ENCODE measurements at regions not wholly inside any gene's neighbourhood (a gene's known extent, or its start where the extent isn't known, plus 50 kb on each side); places are given as distances from the start of the nearest gene placed in this dataset.

DNA sequence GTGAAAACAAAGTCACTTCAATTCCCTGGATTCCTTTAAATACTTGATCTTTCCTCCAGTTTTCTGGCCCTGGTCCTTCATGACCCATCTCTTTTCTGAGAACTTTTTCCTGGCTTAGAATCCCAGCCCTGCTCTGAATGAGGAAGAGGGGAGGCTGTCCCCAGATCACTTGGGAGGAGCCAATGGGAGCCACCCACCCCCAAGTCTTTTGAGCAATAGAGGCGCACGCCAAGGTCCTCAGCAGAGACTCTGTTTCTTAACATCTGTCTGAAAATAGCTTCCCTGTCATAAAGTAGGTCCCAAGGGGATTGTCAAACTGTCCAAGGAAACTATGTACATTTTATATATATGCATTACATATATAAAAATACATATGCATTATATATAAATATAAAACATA is 126.8 kb downstream of the ADRA2A start:
- DNase-seq, result no peak

DNA sequence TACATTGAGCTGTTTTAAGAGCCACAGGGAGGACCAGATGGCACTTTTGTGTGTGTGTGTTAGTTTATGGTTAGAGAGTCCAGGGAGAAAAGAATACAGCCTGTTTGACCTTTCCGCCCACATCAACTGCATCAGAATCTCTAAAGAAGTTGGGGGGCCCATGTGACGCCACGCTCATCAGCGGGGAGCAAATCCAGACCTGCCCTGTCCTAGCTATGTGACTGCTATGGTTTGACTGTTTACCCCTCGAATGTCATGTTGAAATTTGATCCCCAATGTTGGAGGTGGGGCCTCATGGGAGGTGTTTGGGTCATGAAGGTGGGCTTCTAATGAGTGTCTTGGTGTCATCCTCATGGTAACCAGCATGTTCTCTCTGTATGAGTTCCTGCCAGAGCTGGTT is 128.0 kb downstream of the ADRA2A start:
- DNase-seq, result no peak

DNA sequence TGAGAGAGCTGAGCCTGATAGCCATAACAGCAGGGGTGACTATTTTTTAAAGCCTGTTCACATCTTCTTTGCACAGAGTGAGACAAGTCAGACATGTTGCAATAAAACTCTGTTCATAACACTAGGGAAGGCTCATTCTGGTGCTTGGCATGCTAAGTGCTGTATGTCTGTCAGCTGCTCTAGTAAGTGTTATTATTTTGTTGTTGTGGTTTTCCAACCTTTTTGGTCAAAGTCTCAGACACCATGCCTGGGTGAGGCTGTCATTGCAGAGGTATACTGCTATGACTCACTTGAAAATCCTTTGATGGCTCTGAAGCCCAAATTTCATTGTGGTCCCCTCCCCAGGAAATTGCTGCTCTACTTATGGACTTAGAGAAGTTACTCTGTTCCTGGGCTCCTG is 129.7 kb downstream of the ADRA2A start:
- no peak for DNase-seq

DNA sequence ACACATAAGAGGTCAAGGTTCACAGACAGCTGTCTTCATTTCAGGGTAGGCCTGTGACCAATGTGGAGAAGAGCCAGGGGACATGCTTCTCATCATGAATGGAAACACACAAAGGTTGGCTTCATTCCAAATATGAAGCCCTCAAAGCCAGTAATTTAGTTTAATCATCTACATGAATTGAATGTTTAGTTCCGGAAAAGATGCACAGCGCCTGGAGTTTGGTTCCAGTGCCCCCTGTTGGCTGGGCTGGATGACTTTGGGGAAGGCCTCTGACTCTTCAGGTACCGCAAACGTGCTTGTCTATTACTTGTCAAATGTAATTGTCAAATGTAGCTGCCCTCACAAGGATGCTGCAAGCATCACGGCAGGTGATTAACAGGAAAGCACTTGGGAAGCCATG is 130.7 kb downstream of the ADRA2A start:
- peak in 1 of 2 donors; percentile 35 for DNase-seq

DNA sequence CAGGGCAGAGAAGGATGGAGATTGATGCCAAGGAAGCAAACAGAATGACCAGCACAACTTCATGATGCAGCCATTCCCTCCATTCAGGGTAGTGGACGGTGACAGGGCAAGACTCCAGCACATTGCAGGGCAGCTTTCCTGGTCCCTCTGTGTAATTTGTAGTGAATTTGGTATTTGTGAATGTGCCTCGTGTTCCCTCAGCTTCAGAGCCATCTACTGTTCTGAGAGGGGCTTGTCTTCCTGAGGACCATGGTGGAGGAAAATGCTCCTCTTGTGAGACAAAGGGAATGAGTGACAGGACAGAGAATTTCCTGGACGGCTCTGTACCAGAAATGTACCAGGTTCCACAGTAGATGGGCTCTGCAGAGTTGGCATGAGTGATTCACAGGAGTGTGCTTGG is 132.1 kb downstream of the ADRA2A start:
- DNase-seq, result no peak

DNA sequence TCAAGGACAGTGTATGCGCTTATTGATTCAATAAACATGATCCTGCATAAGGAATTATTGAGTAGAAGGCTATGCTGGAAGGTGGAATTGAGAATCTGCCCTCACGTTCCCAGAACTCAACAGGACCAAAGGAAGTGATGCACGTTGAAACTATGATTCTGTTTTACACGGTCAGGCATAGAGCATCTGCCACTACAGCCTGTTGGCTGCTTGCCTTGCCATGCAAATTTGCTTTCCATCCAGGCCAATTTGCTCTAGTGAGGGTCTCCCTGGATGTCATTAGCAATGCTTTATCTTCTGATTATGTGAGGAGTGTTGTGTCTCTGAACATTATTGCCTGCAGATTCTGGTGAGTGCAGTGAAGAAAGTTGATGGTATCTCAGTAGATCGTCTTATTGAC is 132.9 kb downstream of the ADRA2A start:
- no peak for DNase-seq

DNA sequence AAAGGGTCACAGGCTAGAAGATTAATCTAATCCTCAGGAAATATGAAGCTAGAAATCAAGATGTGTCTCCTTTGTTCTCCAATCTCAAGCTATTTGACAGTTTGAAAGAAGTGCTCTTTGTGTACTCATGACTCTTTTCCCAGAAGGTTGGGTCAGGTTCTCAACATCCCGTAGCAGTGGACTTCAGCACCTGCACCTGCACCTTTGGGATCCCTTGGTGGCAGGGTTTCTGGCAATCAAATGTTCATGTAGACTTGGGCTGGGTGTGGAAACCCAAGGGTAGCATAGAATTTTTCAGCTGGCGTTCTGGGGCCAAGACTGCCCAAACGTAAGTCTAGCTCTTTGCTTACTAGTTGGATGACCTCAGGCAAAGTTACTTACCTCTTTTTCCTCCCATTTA is 134.4 kb downstream of the ADRA2A start:
- no peak for DNase-seq

DNA sequence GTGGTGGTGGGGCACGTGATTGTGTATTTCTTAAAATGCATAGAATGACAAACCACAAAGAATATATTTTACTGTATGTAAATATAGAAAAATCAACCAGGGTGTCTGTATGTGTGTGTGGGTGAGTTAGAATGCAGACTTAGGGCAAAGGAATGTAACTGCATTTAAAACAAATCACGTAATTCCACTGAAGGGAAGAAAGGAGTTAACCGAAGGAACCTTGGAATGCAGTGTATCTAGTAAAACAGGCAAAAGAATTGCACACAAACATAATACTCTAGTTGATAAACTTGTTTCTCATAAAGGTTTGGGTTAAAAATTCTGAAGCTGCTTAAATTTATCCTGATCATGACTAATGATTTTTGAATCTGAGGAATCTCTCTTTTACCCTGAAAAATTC is 134.9 kb downstream of the ADRA2A start:
- DNase-seq, result no peak

DNA sequence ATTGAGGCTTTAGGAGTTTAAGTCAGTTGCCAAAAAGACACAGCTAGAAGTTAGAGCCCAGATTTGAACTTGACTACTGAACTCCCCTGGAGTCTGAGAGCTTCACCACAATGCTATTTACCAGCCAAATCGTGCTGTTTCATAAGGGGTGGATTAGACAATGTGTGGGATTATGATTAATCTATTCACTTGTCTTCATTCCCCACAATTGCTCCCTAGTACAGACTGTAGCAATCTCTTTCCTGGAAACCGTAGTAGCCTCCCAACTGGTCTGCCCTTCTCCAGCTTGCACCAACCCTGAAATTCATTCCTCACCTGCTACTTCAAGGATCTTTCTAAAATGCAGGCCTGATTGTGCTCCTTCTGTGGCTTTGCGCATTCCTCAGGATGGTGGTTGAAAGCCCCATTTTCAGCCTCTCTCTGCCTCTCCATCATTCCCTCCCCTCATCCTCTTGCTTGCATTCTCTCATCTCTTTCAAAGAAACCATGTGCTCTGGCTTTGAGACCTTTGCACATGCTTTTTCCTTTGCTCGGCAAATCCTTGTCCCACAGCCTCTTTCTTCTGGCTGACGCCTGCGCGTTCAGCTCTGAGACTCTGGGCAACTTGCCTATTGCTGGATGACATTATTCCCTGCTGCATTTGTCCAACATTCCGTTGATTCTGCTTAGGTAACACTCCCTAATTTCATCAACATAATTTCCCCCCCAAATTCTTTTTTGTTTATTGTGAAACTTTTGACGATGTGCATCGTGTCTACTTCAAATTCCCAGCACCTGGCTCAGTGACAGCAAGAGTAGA is 145.1 kb downstream of the ADRA2A start:
- no peak for DNase-seq

DNA sequence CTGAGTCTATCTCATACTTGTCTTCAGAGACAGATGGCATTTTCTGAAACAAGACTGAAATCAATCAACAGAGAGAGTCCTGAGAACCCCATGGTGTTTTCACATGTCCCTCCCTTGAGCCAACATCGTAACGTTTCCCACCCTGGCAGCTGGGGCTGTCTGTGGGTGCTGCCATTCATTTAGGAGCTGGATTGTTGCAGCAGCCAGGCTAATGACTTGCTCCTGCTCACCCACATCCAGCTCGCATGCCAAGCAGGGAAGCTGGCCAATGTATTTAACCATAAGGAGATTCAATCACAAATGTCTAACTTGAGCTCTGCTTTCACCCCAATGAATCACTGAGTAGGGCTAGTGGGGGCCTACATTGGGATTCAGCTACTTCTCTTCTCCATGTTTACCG is 146.1 kb downstream of the ADRA2A start:
- no peak for DNase-seq

DNA sequence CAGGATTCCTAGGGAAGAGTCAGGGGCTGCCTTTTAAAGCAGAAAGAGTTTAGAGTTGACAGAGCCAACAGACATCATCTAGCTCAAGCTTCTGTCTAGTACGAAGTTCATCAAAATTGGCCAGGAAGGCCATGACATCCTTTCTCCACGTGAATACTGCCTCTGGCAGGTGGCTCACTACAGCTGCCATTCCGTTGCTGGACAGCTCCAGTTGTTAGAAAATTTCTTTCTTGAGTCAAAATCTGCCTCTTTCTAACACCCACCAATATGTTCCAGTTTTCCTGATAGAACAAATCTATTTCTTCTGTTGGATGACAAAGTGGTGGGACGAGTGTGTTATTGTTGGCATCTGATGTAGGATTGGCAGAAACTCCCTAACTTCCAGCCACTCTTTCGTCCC is 154.9 kb downstream of the ADRA2A start:
- DNase-seq, result no peak

DNA sequence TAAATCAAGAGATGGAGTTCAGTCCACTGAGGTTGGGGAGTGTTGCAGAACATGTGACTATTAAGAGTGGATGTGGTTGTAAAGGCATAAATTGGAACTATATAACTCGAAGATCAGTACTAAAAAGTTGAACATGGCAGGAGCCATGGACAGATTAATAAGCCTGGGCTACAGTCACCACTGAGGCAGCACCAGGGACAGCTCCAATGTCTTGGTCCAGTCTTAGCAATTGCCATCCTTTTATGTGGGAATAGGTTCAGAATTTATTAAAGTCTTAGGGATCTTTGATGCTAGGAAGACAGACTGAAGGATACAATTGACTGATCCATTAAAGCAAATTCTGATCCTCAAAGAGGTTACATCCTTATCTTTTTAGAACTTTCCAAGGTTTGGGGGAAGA is 156.6 kb downstream of the ADRA2A start:
- no peak for DNase-seq

DNA sequence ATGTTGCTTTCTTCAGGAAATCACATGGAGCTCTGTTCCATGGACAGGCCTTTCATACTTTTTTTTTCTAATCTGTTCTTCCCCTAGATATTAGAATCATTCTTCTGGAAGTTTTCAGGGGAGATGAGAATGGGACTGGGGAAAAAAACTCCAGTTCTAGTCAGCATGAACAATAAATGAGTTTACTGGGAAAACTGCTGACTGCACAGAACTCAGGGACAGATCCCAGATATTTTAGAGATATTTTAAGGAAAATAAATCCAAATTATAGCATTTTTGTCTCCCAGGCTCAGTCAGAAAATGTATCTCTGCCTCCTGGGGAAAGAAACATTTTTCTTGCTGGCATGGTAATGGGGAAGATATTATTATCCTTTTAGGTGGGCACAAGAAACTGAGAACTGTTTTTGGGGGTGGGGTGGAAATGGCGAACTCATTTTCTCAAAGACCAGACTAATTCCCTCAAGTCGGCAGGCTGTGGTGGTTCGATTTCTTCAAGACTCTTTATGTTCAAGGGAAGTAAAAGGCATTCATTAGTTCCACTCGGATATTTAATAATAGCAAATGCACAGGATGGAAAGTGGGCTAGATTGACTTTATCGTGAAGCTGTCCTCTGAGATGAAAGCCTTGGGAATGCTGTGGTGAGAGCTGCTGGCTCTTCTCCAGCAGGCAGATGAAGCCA is 157.5 kb downstream of the ADRA2A start:
- no peak for DNase-seq

DNA sequence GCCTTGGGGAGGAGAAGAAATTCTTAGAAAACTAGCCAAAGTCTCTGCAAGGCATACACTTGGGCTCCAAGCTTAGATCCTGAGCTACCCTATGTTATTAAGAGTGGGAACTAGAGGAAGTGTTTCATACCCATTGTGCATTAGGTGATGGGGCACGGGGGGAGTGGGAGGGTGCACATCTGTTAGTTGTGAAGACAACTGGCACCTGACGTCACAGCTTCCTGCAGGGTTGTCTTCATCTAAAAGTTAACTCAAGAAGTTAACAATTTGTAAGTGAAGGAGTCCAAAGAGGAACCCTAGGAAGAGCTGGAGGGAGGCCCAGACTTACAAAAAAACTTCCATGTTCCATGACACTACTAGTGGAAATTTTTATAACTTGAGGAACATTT is 158.1 kb downstream of the ADRA2A start:
- DNase-seq, result no peak

DNA sequence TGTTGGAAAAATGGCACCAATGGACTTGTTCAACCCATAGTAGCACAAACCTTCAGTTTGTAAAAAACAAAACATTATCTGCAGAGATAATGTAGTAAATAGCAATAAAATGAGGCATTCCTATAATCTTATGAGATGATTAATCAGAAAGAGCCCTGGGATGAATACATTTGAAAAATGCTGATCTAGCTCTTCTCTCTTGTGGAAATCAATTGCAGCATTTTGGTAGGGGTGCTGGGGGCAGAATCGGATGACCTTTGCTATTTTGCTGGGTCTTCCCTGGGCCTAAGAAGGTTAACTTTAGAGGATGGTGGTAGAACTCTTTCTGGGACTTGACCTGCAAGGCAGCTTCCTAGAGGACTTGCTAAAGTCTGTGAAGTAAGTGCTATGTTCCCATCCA is 163.5 kb downstream of the ADRA2A start:
- no peak for DNase-seq

DNA sequence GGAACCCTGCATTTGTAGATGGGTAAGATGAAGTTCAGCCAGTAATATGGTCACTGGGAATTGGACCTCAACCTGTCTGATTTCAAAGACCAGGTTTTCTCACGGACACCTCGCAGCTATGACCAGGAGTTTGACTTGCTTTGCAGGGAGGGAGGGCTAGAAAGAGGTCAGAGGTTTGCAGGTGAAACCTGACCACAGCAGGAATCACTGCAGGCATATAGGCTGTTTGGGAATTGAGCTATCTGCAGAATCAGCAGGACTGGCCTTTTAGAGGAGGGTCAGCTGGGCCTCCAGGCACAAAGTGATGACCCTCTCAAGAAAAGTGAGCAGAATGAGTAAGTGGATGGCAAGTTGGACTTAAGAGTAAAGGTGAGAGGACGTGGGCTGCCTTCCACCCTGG is 166.3 kb downstream of the ADRA2A start:
- no peak for DNase-seq

DNA sequence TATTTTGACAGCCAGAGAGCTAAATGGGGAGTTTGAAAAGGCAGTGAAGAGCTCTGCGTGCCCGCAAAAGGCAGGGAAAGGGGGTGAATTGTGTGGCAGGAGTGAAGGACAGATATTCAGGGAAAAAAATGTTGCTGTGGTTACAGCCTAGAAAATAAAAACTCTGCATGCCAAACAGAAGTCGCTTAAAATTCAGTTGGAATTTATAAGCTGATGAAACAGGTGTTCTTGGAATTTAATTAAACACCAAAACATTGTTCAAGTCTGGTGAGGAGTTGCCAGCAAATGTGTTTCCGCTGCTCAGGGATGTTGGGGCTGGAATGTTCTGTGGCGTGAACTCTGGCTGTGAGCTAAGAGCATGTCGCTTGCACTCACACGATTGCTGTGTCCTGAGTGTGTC is 169.3 kb downstream of the ADRA2A start:
- no peak for DNase-seq

DNA sequence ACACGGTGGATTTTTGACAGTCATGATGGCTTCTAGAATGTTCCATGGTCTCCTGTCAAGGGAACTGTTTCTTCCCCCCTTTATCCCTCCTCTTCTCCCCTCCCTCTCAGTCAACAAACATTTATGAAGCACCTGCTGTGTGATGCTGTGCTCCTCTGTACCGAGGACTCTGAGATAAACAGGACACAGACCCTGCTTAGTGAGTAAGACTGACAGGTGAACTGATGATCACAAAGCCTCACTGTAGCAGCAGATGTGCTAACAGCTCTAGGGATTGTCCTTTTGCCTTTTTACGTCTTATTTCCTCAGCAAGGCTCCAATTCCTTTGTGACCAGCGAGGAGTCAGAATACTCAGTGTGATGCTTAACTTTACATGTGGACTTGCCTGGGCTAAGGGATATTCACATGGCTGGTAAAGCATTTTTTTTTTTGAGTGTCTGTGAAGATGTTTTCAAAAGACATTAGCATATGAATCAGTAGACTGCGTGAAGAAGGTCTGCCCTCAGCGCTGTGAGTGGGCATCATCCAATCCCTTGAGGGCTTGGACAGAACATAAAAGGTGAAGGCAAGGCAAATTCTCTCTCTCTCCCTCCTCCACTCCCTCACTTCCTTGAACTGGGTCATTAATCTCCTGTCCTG is 170.1 kb downstream of the ADRA2A start:
- no peak for DNase-seq

DNA sequence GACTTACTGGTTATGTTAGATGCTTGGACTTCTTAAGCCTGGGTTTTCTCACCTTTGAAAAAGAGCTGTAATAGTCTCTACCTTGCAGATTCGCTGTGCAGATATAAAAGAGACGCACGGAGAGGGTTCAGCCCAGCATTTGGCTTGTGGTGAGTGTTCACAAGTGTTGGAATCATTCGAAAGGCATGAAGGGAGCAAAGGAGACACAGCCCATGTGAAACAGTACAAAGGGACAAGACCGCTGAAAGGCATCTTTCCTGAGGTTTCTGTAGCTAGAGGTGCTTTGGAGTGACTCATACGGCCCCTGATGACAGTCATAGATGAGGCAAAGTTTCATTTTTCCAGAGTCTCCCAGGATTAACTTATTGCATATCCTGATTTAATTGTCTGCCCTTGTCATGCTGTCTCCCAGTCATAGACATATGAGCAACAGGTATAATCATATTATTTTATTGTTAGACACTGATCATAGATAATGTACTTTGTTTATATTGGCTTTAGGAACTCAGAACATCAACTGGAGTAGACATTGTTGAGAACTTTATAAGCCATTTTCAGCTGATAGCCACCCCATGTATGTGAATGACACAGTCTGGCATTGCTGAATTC is 171.1 kb downstream of the ADRA2A start:
- no peak for DNase-seq

DNA sequence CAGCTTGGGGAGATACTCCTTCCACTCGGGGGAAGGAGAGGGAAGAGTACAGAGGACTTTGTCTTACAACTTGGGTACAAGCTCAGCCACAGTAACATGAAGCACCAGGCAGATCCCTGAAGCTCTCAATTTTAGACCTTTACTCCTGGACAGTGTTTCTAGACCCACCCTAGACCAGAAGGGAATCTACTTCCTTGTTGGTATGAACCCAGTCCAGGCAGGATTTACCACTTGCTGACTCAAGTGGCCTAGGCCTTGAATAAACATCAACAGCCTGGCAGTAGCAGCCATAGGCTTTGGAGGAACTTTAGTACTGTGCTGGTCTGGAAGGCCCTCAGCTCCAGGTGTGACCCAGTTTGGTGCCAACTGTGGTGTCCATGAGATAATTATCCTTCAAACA is 173.1 kb downstream of the ADRA2A start:
- no peak for DNase-seq

DNA sequence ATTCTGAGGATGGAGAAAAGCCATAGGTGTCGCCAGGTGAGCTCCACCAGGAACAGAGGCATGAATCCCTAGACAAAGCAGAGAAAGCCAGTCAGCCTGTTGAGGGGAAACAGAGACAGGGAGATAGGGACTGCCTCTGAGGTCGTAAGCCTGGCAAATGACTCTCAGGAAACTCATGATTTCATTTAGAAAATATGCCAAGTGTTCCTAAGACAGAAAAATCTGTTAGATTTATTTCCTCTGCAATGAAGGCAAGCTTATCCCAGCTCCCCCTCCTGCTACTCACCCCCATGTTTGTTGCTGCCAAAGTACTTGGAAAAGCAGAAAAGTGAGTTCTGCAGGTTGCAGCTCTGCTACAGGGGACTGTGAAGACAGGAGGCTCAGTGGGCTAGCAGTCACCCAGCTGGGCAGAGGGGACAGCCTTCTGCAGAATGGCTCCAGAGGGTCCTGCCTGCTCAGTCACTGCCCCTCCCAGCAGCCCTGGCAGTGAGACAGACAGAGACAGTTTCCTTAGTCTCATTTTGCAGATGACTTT is 184.3 kb downstream of the ADRA2A start:
- DNase-seq, result no peak

DNA sequence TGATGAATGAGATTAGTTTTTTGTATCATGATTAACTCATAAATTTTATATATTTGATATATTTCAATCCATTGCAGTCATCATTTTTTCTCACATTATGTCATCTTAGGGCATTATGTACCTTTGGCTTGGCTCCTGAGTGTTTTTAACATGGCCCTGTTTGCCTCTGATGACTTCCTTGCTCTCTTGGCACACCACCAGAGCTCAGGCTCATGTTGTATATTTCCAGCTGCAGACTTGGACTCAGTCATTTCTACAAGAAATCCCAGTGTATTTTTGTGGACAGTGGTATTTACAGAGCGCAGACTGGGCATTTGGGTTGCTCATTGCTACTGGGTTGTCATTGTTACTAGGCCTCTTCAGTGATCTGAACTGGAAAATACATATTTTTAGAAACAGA is 188.5 kb downstream of the ADRA2A start:
- no peak for DNase-seq

DNA sequence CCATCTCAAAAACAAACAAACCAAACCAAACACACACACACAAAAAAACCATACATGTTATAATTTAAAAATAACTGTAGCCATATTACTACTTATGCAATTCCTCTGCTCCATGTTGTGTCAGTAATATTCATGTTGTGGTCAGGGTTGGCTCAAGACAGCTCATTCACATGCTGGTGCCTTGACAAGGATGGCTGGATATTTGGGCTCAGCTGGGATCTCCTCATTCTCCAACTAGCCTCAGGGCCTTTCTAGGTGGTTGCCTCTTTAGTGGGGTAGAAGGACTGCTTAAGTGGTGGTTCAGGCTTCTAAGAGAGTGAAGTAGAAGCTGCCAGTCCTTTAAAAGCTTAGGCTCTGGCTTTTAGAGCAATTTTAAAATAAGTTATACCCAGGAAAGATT is 189.3 kb downstream of the ADRA2A start:
- DNase-seq, result no peak

DNA sequence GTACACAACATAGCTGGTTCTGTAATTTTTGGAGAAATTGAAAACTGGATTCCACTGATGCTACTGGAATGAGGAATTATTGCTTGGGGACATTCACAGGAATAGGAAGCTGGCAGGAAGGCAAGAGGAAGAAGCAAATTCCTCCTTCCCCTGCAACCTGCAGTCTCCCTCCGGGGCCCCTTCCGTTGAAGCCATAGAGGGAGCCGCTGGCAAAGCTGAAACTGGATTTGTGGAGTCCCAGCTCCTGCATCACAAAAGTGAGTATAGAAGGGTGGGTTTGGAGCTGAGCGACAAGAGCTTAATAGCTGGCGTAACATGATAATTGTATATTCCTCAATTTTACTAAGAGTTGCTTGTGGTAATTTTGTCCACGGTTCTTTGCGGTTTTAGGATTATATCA is 190.8 kb downstream of the ADRA2A start:
- no peak for DNase-seq

Data from bone marrow (tissue), 2 donors.